IPS-NIHi11 (cell line): ENCODE measurements at regions not wholly inside any gene's neighbourhood (a gene's known extent, or its start where the extent isn't known, plus 50 kb on each side); places are given as distances from the start of the nearest gene placed in this dataset.

Experiments used
- DNase-seq: peaks from one replicate; pipeline ENCODE4 v3.0.0; 2012; ENCODE audit warnings: mixed read lengths, low spot score

DNA sequence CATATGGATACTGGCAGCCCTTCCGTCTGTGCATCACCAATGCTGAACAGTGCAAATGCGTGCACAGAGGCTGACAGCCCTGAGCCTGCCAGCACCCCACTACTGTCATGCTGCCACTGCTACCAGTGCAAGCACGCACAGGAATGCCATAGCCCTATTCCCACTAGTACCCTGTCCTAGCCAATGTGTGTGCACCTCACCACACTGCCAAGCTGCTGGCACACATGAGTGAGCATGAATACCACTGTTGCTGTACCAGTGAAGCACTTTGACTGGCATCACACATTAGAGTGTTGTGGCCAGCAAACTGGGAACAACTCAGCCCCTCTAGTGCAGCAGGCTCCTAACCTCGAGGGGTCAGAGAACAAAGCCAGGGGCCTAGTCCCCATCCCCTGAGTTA lies 102.9 kb upstream of the PCDH10 start:
- DNase-seq, result no peak

DNA sequence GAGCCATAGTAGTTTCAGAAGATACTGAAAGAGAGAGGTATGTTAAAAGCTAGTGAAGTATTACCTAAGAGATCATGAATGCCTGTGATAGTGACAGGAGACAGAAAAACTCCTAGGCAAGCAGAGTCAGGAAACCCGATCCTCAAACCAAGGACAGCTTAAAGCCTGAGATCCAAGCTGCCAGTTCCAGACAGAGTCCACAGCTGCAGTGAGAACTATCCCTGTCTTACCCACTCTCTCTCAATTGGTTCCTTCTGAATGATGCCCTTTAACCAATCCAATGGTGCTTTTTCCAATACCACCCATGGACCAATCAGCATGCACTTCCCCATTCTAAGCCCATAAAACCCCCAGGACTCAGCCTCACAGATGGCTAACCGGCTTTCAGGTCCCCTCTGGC lies 90.4 kb upstream of the PCDH10 start:
- DNase-seq, result no peak

DNA sequence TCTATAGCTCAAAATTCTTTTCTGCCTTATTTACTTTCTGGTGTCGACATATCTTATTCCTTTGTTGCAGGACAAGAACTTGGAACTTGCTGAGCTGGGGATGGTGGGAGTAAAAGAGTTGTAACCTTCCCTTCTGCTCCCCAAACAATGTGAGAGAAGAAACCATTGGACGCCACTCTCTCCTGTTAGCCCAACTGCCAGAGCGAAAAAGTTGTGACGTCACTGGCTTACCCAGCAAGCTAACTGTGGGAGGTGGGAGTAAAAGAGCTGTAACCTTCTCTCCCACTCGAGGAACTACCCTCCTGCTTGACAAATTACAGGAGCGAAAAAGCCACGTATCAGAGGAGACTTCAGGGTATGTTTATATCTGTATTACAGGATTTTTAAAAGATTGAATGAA lies 90.0 kb upstream of the PCDH10 start:
- no peak for DNase-seq

DNA sequence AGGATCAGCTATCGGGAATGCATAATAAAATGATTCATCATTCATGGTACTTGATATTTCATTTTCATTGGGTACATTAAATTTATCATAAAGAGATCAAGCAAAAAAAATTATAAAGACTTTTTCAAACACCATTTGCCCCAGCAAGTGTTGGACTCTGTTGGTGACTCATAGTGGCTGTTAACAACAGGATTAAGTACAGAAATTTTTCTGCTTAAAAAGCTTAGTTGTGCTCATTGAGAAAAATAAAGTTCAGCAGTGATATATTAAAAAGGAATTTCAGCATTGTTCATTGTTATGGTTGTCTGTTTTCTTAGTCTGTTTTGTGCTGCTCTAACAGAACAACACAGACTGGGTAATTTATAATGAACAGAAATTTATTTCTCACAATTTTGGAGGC lies 86.2 kb upstream of the PCDH10 start:
- no peak for DNase-seq

DNA sequence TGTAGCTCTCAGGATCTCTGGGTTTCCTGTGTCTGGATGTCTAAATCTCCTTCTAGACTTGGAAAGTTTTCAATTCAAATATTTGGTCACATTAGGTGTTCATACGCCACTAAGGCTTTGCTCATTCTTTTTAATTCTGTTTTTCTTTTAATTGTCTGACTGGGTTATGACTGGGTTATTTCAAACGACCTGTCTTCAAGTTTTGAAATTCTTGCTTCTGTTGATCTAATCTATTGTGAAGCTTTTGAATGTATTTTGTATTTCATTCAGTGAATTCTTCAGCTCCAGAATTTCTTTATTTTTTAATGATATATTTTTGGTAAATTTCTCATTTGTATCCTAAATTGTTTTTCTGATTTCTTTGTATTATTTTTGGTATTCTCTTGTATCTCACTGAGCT lies 81.0 kb upstream of the PCDH10 start:
- no peak for DNase-seq

DNA sequence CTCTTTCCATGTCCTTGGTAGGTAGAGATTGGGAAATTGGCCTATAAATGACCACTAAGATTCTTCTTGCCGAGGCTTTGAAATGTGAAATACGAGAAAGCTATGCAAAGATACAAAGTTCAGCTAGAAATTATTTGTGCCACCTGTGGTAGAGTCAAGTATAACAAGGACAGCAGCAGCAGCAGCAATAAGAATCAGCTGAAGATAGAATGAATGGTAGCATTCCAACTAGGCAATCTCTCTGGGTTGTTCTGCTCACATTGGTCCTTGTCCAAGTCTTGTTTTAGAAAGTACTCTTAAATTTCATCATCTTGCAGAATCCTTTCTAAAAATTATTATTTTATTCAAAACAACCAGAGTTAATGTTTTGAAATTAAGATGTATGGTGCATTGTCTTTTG lies 67.8 kb upstream of the PCDH10 start:
- DNase-seq, result no peak

DNA sequence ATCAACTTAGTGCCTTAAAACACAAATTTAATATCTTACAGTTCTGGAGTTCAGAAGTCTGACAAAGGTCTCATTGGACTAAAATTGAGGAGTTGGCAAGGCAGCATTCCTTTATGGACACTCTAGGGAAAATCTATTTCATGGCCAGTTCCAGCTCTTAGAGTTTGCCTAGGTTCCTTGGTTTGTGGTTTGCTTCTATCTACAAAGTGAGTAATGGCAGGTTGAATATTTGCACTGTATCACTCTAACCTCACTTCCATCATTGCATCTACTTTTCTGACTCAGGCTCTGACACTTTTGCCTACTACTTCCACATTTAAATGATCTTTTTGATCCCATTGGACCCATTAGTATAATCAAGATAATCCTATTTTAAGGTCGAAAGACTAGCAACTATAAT lies 64.7 kb upstream of the PCDH10 start:
- no peak for DNase-seq

DNA sequence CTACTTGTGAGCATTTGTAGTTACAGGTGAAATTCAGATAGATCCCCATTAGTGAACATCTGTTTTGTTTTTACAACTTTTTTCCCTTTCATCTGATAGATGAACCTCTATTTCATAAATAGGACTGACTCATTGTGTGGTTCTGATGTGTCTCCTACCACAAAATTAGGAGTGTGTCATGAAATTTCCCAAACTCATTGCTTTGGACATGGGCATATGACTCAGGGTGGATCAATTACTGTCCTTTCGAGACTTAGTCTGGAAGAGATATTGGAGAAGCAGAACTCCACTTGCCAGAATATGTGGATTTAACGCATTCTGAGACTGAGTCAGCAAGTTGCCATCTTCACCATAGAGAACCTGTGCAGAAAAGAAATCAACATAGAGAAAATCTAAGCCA lies 53.5 kb upstream of the PCDH10 start:
- no peak for DNase-seq

DNA sequence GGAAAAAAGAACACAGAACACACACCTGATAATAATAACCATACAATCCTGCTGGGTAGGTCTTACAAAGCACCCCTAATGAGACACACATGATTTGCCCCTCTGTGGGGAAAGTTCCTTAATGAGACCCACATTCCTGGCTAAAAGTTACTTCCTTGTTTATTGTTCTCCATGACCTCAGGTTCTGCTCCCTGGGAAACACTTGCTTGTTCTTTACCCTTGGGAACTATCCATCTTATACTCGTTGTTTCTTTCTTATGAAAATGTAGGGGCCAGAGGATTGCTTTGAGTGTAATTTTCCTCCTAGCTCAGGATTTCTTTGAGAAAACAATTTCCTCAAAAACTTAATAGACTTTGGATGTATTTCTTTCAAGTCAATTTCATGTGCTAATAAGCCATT lies 52.1 kb upstream of the PCDH10 start:
- DNase-seq, result peak; percentile 17
